ENCODE measurements at regions not wholly inside any gene's neighbourhood (a gene's known extent, or its start where the extent isn't known, plus 50 kb on each side); places are given as distances from the start of the nearest gene placed in this dataset.

GRCh38 chr18:39599251-39599650, 2033.7 kb upstream of the CELF4 start:
- no peak for TF ChIP-seq CBX8 (IDR thresholded peaks at IDR 0.05; ENCODE audit: borderline replicate concordance, low read depth, low read length)
- no peak for TF ChIP-seq POLR2AphosphoS5 (IDR thresholded peaks at IDR 0.05; ENCODE audit: low read depth, low read length)
- TF ChIP-seq TCF12 (IDR thresholded peaks at IDR 0.05; ENCODE audit: low read depth, low read length), result no peak
- TF ChIP-seq ASH2L (IDR thresholded peaks at IDR 0.05; ENCODE audit: low read length), result no peak
- no peak for TF ChIP-seq BCL11A (IDR thresholded peaks at IDR 0.05; ENCODE audit: low read depth in 2 of 2, low read length in 2 of 2)
- no peak overlapping the region for H2BK15ac ChIP-seq (ENCODE audit: low read length)
- no peak overlapping the region for H3K23ac ChIP-seq (ENCODE audit: insufficient read length)
- no peak overlapping the region for H3K56ac ChIP-seq (replicated peaks; ENCODE audit: insufficient read length, low read depth, low read length)
- POLR2A ChIA-PET (ENCODE audit: partially characterized antibody), result no interaction called here
- no peak overlapping the region for H4K8ac ChIP-seq (ENCODE audit: extremely low read depth, insufficient read depth, low read length)
- H4K5ac ChIP-seq (ENCODE audit: insufficient read length, low read depth, low read length), result no peak overlapping the region
- no peaks in the 10 kb centered on the region for H3K23me2 ChIP-seq (ENCODE audit: low read depth, low read length)
- WGBS, 2 experiments (ENCODE audit: extremely low coverage in 1 of 2, insufficient coverage in 1 of 2, insufficient read length in 1 of 2, insufficient replicate concordance in 2 of 2, low coverage in 1 of 2, low lambda C conversion rate in 2 of 2, missing lambda C conversion rate in 1 of 2), result 90% methylated on average over 2 of the region's 2 CpGs; no CpG with 5 or more reads in 1 of the 2 experiments
- DNase-seq (ENCODE audit: low read depth in 1 of 2, low spot score in 2 of 2) (no peak), FAIRE-seq (no peak)
- H4K91ac ChIP-seq (replicated peaks; ENCODE audit: insufficient read length, low read length), result no peak overlapping the region
- H3K36me3 ChIP-seq (ENCODE audit: control insufficient read depth in 2 of 4, insufficient read depth in 4 of 4, low read length in 3 of 4), result peaks cover 0 to 3% (median 2%) of the 10 kb centered on the region in 4 experiments; a peak in 4 of 8 replicates
- H3K18ac ChIP-seq (ENCODE audit: extremely low read depth, low read length), result no peak overlapping the region
- H3K27ac ChIP-seq (ENCODE audit: low read depth, low read length), result no peak overlapping the region
- no peak overlapping the region for H2BK20ac ChIP-seq (ENCODE audit: low read length)
- no peaks in the 10 kb centered on the region for H3K4me1 ChIP-seq (replicated peaks in 1 of 4; ENCODE audit: control insufficient read depth in 3 of 4, insufficient read depth in 4 of 4, low read length in 3 of 4)
- no peak overlapping the region for H2AFZ ChIP-seq (ENCODE audit: low read length)
- no peaks in the 10 kb centered on the region for H4K20me1 ChIP-seq (replicated peaks in 1 of 2; ENCODE audit: control insufficient read depth in 1 of 2, insufficient read depth in 2 of 2, low read length in 2 of 2)
- H3K27me3 ChIP-seq (replicated peaks in 1 of 4; ENCODE audit: control insufficient read depth in 3 of 4, extremely low read depth in 1 of 4, insufficient read depth in 3 of 4, low read length in 3 of 4), result no peaks in the 10 kb centered on the region
- no peak overlapping the region for H3K4me3 ChIP-seq (ENCODE audit: extremely low read depth in 1 of 4, insufficient read depth in 2 of 4, low read depth in 3 of 4, low read length in 4 of 4)
- H2AK5ac ChIP-seq (ENCODE audit: low read depth, low read length), result no peak overlapping the region
- CTCF ChIA-PET (ENCODE audit: partially characterized antibody), result no interaction called here
- H3K79me1 ChIP-seq (ENCODE audit: low read depth, low read length), result no peaks in the 10 kb centered on the region
- no peak overlapping the region for H2BK5ac ChIP-seq (ENCODE audit: low read depth, low read length)
- H3K14ac ChIP-seq (ENCODE audit: insufficient read length), result no peak overlapping the region
- no peak overlapping the region for H3K4me2 ChIP-seq (ENCODE audit: insufficient read depth in 1 of 2, low read depth in 2 of 2, low read length in 2 of 2)
- peaks cover 4 to 7% of the 10 kb centered on the region in 2 experiments; a peak in 2 of 4 replicates for H3K9me3 ChIP-seq (ENCODE audit: insufficient read depth in 2 of 2, low read depth in 1 of 2, low read length in 1 of 2)
- H2BK120ac ChIP-seq (replicated peaks; ENCODE audit: low read depth, low read length), result no peak overlapping the region
- H2BK12ac ChIP-seq (ENCODE audit: low read depth, low read length), result no peak overlapping the region
- no peak overlapping the region for H3K9ac ChIP-seq (replicated peaks in 1 of 4; ENCODE audit: extremely low read depth in 1 of 4, low read depth in 3 of 4, low read length in 3 of 4)
- no peak overlapping the region for H3K4ac ChIP-seq (replicated peaks; ENCODE audit: insufficient read length, low read depth, low read length)
- H3K79me2 ChIP-seq (ENCODE audit: control insufficient read depth in 1 of 2, insufficient read depth in 2 of 2, low read length in 2 of 2), result no peaks in the 10 kb centered on the region

Measured in H1 (cell line).